HG03139 (cell line): ENCODE measurements at regions not wholly inside any gene's neighbourhood (a gene's known extent, or its start where the extent isn't known, plus 50 kb on each side); places are given as distances from the start of the nearest gene placed in this dataset.

Source experiments
- ATAC-seq: cut with Tn5 transposase; IDR thresholded peaks from one replicate; pipeline ENCODE4 v1.9.1; 2021; ENCODE audit not compliant: unreplicated experiment

GRCh38 chr5:120988941-120989340 is 524.8 kb downstream of the PRR16 start:
- no peak for ATAC-seq

- no peak for ATAC-seq
Measured at GRCh38 chr5:120991569-120991968, 527.5 kb downstream of the PRR16 start.

- no peak for ATAC-seq
Measured at GRCh38 chr5:120994112-120994511, 530.0 kb downstream of the PRR16 start.

DNA sequence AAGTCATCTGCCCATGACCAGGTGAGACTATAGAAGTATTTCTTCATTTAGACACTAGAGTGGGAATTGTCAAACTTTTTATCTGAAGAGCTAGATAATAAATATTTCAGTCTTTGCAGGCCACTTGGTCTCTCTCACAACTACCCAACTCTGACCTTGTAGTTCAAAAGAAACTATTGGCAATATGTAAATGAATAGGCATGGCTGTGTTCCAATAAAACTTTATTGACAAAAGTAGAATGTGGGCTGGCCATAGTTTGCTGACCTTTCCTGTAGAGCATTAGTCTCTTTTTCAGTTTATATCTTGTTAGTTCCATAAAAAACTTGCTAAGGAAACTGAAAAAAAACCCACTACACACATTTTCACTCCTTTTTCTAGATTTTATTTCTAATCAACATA is 535.5 kb downstream of the PRR16 start:
- ATAC-seq, result no peak

DNA sequence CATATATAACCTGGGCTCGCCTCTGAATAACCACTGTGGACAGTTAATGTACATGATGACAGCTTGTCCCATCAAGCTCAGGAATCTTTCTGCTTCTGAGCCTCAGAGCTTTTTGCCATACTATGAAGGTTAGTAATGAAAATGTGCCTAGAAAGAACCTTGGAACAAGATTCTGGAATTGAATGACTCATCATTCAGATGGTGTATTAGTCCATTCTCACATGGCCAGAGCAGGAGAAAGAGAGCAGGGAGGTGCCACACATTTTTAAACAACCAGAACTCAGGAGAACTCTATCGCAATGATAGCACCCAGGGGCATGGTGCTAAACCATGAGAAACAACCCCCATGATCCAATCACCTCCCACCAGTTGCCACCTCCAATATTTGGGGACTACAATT is 542.1 kb downstream of the PRR16 start:
- ATAC-seq, result no peak

- no peak for ATAC-seq
Measured at GRCh38 chr5:121008041-121008440, 543.9 kb downstream of the PRR16 start.

DNA sequence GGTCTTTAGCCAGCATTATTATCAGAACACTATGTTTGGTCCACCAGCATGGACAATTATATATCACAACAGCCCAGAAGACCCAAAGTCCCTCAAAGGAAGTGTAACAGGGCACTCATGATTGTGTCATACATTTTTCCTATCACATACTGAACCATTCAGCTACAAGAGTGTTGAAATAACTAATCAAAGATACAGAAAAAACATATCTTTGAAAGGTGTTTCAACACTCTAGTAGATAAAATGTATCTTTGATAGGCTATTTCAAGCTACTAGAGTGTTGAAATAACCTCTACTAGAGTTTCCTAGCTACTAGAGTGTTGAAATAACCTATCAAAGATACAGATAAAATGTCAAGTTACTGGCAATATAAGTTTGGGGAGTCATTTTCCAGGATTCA is 545.0 kb downstream of the PRR16 start:
- no peak for ATAC-seq

DNA sequence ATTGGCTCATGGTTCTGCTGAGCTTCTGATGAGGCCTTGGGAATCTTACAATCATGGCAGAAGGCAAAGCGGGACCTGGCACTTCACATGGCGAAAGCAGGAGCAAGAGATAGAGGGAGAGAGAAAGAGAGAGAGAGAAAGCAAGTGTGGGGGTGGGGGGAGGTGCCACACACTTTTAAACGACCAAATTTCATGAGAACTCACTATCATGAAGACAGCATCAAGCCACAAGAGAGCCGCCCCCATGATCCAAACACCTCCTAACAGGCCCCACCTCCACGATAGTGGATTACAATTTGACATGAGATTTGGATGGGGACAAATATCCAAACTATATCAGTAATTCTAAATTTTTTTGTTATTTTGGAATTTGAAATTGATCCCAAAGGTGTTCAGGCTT is 553.9 kb downstream of the PRR16 start:
- ATAC-seq, result no peak

GRCh38 chr5:121019106-121019505 is 555.0 kb downstream of the PRR16 start:
- ATAC-seq, result no peak

DNA sequence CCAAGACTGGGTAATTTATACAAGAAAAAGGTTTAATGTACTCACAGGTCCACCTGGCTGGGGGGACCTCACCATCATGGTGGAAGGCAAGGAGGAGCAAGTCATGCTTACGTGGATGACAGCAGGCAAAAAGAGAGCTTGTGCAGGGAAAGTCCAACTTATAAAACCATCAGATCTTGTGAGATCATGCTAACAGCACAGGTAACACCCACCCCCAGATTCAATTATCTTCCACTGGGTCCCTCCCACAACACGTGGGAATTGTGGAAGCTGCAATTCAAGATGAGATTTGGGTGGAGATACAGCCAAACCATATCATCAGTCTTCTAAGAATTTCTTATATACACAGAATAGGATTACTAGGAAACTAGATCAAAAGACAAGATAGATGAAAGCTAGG is 555.6 kb downstream of the PRR16 start:
- ATAC-seq, result no peak

GRCh38 chr5:121021681-121022080 is 557.6 kb downstream of the PRR16 start:
- ATAC-seq, result no peak

- ATAC-seq, result no peak
Measured at GRCh38 chr5:121024416-121025311, 560.6 kb downstream of the PRR16 start.

DNA sequence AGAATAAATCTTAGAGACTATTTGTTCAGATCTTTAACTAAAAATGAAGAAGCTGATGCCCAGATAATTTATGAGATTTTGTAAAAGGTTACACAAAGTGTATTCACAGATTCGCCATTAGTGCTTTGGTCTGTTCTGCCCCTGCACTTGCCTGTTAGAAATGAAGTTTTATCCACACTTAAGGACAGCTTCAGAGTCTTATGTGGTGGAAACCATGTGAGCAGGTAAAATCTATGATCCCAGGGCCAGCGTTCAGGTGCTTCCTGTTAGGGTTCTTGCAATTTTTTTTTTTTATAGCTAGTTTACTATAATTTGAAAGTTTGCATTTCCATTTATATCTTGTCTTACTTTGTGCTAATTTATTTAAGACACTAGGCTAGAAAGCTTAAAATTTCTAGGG is 561.6 kb downstream of the PRR16 start:
- ATAC-seq, result no peak

- peak; percentile 58 for ATAC-seq
Measured at GRCh38 chr5:121027636-121028035, 563.5 kb downstream of the PRR16 start.

DNA sequence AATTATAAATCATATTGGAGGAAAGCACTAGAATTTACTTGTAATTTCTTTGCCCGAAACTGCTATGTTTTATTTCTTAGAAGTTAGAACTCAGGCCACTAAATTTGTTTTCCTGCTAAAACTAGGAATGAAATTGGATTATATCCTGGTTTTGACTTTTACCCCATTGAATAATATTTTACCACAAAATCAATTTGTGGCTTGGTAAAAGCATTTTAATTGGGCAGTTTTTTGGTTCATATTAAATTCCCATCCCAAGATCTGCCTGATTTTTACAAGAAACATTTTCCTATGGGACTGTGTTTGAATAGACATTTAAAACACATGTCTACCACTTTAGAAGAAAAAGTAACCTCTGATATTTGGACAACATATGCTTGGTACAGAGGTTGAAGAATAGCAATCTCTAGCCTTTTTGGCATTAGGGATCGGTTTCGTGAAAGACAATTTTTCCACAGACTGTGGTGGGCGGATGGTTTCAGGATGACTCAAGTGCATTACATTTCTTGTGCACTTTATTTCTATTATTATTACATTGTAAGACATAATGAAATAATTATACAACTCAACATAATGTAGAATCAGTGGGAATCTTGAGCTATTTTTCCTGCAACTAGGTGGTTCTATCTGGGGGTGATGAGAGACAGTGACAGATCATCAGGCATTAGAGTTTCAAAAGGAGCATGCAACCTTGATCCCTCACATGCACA is 565.6 kb downstream of the PRR16 start:
- ATAC-seq, result no peak

DNA sequence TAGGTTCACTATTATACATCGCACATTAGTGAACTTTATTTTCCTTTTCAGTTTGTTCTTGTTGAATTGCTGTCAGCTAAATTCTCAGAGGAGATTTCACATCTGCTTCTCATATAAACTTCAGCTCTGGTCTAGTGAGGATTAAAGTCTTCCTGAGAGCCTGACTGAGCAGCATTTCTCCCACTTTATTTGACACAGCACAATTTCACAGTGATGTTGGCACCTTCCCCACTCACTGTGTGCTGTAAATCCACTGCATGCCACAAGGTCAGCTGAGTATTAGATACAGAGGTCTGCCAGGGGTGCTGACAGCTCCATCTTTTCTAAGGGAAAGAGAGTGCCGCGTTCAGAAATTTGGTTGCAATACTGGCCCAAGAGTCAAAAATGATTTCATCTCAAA is 567.4 kb downstream of the PRR16 start:
- ATAC-seq, result no peak

DNA sequence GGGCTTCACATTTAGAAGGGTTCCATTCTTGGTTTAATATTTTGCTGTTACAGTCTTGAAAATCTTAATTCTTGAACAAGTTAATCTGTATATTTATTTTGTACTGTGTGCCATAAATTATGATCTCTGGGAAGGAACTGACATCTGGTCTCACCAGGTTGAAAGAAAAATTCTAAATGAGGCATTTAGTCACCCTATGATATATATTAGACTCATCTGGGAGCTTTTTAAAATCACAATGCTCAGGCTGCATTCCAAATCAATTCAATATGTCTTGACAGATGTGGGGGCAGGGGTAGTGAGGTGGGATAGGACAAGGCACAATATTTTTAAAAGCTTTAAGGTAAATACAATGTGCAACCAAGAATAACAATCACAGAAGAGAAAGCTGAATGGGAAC is 569.2 kb downstream of the PRR16 start:
- ATAC-seq, result no peak

- no peak for ATAC-seq
Measured at GRCh38 chr5:121038438-121038837, 574.3 kb downstream of the PRR16 start.

DNA sequence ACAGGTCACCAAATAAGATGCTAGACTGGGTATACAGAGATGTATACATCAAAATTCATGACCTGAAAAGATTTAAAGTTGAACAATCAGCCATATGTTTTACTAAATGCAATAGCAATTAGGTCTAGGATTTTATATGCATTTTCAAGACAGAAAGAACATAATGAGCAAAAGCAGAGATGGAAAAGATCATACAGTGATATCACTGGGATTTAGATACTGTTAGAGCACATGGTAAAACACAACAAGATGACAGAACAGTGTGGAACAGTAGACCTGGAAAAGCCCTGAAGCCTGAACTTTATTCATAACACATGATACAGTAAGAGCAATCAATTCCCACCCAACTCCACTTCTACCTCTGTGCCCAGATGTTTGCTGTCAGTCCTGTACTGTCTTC is 585.9 kb downstream of the PRR16 start:
- ATAC-seq, result no peak

DNA sequence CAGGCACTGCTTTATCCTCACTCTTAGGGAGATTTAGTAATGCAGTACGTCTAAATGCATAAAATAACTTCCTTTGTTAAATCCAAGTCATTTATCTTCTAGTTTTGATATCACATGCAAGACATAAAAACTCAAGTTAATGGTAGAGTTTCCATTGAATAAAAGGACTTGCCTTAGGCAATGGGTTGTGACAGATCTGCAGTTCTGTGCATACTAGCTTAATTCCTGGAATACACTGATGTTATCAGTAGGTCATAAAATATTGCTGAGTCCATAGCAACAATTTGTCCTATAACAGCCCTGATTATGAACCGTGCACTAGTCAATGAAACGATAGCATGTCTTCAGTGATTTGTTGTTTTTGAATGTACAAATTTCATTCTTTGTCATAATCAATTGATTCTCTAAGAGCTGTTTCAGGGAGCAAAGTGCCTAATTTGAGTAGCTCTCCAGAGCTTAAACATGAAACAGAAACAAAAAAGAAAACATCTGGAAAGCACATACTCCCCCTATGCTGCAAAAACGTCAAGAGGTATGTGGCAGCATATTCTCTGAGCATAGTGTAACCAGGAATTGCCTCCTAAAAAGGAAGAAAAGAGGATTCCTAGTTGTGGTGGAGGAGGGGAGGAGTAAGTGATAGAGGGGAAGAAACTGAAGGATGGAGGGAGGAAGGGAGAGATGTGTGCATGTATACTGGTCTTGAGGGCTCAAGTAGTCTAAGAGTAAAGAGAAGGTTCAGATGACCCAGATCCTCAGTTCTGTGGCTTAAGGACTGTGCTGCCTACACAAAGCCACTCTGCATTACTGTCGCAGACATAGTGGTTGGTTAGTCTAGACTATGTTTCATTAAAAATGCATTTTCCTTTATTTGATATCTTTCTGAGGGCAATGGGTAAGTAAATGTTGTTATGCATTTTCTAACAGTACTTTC is 589.2 kb downstream of the PRR16 start:
- no peak for ATAC-seq

DNA sequence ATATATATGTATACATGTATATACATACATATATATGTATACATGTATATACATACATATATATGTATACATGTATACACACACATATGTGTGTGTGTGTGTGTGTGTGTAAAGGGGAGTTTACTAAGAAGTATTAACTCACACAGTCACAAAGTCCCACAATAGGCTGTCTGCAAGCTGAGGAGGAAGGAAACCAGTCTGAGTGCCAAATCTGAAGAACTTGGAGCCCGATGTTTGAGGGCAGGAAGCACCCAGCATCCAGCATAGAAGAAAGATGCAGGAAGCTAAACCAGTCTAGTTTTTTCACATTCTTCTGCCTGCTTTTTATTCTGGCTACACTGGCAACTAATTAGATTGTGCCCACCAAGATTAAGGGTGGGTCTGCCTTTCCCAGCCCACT is 591.5 kb downstream of the PRR16 start:
- no peak for ATAC-seq
